Pons (tissue), 1 donor: ENCODE measurements at regions not wholly inside any gene's neighbourhood (a gene's known extent, or its start where the extent isn't known, plus 50 kb on each side); places are given as distances from the start of the nearest gene placed in this dataset.
"Not testable (repeated sequence)": the region's sequence is repeated elsewhere in the genome, so short reads cannot be mapped to it uniquely, and the experiment has no call there.

Experiments used
- DNase-seq: peaks from one replicate; pipeline ENCODE4 v3.0.0-alpha.2; 2016; ENCODE audit warnings: low spot score

- DNase-seq, result no peak
Measured at GRCh38 chr21:35521852-35522505, 472.9 kb upstream of the RUNX1 start.

GRCh38 chr21:35521293-35521692 lies 472.2 kb upstream of the RUNX1 start:
- DNase-seq, result no peak

GRCh38 chr21:35520856-35521255 lies 471.8 kb upstream of the RUNX1 start:
- no peak for DNase-seq

DNA sequence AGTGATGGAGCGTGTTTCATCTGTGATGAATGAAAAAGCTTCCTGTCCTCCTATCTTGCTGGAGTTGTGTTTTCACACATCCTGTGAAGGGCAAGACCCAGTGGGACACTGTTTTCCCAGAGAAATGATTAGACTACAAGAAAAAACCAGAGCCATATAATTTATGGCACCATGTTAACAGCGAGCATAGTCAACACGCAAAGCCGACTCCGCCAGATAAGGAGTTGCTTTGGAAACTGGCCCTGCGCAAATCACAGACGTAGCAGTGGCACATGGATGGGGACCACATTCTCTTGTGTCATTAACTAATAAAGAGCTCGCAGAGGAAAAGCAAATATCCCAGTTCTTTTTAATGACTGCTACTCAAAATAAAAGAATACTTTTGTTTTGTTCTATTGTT lies 471.2 kb upstream of the RUNX1 start:
- no peak for DNase-seq

DNA sequence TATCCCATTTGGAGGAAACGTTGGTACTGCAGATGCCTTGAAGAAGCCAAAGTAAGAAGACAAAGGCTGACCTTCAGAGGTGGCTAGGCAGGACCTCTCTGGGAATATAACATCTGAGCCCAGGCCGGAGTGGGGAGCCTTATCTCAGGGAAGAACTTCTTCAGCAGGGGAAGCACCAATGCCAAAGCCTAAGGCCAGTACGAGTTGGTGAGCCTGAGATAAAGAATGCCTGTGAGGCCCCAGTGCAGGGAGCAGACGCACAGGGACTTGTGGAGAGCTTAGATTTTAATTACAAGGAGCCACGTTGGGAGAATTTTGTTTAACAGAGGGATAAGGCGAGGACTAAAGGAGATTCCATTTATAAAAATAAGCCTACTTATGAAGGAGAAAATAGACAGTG lies 468.8 kb upstream of the RUNX1 start:
- no peak for DNase-seq

- not testable (repeated sequence) for DNase-seq
Measured at GRCh38 chr21:35516292-35516691, 467.2 kb upstream of the RUNX1 start.

DNA sequence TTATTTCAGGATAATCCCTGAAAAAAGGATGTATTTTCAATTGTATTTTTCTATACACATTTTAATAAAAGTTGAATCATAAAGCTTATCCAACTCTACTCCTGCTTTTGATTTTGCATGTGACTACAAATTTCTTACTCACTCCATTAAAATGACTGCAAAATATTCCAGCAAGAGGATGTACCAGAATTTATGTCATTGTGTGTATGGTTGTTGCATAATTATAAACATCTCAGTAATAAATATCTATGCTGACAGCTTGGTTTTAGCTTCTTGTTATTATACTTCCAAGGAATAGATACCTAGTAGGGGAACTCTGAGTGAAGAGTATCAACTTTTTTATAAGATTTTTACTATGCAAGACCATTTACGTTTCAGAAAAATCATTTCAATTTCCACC lies 463.2 kb upstream of the RUNX1 start:
- no peak for DNase-seq

- DNase-seq, result no peak
Measured at GRCh38 chr21:35511696-35512162, 462.6 kb upstream of the RUNX1 start.

- no peak for DNase-seq
Measured at GRCh38 chr21:35510957-35511695, 462.0 kb upstream of the RUNX1 start.

DNA sequence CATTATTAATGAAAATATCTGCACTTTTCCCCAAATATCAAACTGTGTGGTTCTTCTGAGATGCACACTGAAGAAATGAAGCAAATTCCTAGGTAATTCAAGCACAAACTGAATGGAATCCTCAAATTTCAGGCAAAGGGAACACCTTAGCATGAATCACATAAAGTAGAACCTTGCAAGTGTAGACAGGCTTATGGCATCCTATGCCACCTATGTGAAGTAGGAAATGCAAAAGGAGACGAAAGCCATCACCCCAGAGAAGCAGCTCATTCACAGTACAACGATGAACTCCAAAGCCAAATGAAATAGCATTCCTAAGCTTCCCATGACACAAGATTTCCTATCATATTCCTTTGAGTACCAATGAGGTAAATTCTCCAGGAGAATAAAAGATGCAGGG lies 461.2 kb upstream of the RUNX1 start:
- DNase-seq, result no peak

GRCh38 chr21:35509001-35509704 lies 460.1 kb upstream of the RUNX1 start:
- DNase-seq, result peak; percentile 73

DNA sequence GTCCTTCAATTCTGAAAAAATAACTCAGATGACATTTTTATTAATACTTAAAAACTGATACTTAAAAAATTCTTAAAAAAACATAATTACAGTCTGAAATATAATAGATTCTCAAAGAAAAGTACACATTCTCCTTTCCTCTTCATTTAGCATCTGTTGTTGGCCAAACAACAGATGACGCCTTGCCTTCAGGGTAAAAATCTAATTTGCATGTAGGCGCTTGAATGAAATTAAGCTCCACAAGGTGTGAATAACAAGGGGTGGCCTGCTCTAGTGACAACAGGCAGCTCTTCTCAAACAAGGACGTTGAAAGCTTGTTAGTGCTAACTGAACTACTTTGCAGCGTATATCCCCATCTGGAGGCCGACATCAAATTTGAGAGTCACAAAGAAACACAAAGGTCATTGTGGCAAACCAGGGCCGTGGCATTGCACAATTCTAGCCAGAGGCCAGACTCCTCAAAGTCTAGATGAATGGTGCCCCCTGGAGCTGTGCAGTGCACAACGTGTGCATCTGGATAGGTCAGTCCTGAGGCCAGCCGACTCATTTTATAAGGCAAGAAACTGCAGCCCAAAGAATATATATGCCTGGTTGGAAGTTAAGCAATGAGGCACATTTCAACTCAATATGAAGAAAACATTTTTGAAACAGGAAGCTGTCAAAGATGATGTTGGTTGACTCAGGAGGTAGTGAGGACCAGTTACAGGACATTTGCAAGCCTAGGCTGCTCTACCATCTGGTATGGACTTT lies 459.2 kb upstream of the RUNX1 start:
- peak; percentile 82 for DNase-seq

DNA sequence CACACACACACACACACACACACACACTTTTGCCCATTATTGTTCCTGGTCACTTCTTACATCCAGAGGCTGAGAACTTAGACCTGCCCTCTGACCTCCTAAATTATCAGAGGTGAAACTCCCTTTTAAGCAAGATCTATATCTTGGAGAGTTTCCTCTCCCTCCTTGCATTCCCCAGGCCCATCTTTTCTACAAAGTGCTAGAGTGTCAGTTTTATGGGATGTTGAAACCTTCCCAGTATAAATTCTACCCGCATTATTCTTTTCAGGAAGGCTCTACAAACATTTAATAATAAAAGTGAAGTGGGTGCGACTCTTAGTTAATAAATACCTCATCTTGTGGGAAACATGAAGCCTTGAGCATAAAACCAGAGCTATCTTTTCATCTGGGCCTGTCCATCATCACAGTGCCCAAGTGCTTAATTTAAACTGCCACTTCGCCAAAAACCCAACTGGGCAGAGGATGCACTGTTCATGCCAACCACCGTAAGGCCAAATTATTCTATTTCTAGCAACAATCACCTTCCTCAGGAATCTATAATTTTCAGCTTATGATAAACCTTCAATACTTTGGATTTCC lies 458.2 kb upstream of the RUNX1 start:
- no peak for DNase-seq

GRCh38 chr21:35506771-35507170 lies 457.7 kb upstream of the RUNX1 start:
- DNase-seq, result no peak

DNA sequence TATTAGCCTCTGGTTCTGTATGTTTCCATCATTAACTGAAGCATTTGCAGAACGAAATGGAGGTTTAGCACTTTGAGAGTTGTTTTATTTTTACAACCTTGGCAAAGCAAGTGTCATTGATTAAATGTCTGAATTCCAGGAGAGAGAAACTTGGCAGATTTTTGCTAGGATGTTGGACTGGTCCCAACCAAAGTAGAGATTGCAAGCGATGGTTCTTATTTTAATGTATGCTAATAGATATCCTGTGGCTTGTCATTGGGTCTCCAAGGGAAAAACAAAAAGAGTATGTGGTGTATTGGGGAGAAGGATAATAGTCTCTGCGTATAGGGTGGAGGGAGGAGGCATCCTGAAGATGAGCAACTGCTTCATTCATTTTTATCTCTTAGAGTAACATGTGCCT lies 457.2 kb upstream of the RUNX1 start:
- DNase-seq, result no peak

GRCh38 chr21:35504951-35505466 lies 455.9 kb upstream of the RUNX1 start:
- no peak for DNase-seq

DNA sequence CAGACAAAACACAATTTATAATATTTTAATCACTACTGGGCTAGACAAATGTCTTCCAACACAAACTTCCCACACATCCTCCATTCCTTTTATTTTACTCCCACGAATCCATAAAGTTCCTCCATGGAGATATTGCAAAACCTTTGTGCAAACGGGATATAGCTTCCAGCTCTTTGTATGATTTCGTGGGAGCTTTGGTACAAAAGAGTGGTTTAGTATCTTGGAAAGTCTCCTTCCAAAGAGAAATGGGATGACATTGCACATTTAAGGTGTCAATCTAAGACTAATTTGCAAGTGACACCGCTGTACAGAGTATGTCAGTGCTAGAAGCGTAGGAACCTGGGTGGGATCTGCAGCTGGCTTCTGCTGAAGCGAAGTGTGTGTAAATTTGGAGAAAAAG lies 455.2 kb upstream of the RUNX1 start:
- DNase-seq, result no peak

GRCh38 chr21:35503671-35504070 lies 454.6 kb upstream of the RUNX1 start:
- peak; percentile 48 for DNase-seq

DNA sequence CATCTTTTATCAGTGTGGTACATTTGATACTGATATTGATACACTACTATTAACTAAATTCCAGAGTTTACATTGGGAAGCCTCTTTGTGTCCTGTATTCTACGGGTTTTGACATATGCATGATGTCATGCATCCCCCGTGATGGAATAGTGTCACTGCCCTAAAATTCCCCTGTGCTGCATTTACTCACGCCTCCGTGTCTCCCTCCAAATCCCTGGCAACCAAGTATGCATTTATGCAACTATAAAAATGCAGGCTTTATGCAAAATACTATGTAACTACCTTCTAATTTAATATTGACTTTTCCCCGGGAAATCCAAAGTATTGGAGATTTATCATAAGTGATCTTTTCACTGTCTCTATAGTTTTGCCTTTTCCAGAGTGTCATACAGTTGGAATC lies 453.7 kb upstream of the RUNX1 start:
- DNase-seq, result no peak

GRCh38 chr21:35497522-35497921 lies 448.4 kb upstream of the RUNX1 start:
- DNase-seq, result not testable (repeated sequence)

DNA sequence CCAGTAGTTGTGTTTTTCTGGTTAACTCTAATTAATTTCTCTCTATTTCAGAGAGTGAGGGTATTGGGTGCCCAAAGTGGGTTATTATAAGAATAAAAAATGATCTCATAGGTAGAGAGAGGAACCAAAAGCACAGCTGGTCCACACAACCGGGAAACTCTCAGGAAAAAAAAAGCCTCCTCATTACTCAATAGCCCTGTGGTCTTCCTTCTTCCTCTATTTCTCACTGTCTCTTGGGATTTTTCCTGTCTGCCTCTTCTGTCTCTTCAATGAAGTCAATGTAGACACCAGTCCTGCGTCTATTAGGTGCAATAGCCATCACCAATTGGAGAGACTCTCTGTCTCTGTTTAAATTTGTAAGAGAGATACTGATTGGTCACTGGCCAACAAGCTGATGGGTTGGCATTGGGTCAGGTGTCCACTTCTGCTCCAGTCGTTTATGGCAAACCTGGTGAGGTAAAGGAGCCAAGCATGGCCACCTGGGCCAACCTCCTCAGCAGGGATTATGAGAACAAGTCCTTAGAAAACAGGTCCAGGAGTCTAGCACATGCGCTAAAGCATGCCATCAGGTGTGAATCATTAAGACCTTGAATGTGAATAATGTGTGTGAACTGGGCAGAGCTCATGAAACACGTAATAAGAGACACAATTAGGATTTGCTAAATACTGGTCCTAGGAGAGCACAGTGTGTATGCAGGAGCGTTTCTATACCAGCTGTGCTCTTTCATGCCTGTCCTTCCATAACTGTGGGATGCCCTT lies 443.0 kb upstream of the RUNX1 start:
- peak; percentile 79 for DNase-seq
